ENCODE measurements at regions not wholly inside any gene's neighbourhood (a gene's known extent, or its start where the extent isn't known, plus 50 kb on each side); places are given as distances from the start of the nearest gene placed in this dataset.
"Not testable (repeated sequence)": the region's sequence is repeated elsewhere in the genome, so short reads cannot be mapped to it uniquely, and the experiment has no call there.

GRCh38 chr14:105979446-105979845, 453.1 kb downstream of the TMEM121 start:
- Mint-ChIP-seq H3K4me3 (ENCODE audit: unreplicated experiment) (no peak overlapping the region), H3K4me1 (ENCODE audit: low read depth, unreplicated experiment) (no peaks in the 10 kb centered on the region), H3K36me3 (ENCODE audit: low read depth, unreplicated experiment) (no peaks in the 10 kb centered on the region), H3K9me3 (ENCODE audit: unreplicated experiment) (peaks cover 25% of the 10 kb centered on the region), H3K27ac (ENCODE audit: unreplicated experiment) (no peak overlapping the region), H3K27me3 (ENCODE audit: low read depth, unreplicated experiment) (no peaks in the 10 kb centered on the region)
- Histone ChIP-seq H3K4me2 (ENCODE audit: low read length) (no peak overlapping the region), H3K9ac (ENCODE audit: low read length) (no peak overlapping the region), H3K79me2 (ENCODE audit: insufficient read depth, low read length) (no peaks in the 10 kb centered on the region), H3K36me3 (ENCODE audit: insufficient read depth, low read length) (no peaks in the 10 kb centered on the region), H4K20me1 (ENCODE audit: insufficient read depth, low read length) (no peaks in the 10 kb centered on the region), H3K4me3 (ENCODE audit: insufficient read depth, low read depth, low read length) (no peak overlapping the region), H2AFZ (ENCODE audit: low read depth, low read length) (no peak overlapping the region), H3K27me3 (ENCODE audit: insufficient read depth, low read length) (no peaks in the 10 kb centered on the region), H3K9me3 (ENCODE audit: insufficient read depth, low read depth, low read length) (peaks cover 1% of the 10 kb centered on the region), H3K27ac (ENCODE audit: low read depth, low read length) (no peak overlapping the region), H3K4me1 (ENCODE audit: insufficient read depth, low read length) (no peaks in the 10 kb centered on the region)
- DNase-seq (ENCODE audit: low read depth) = no peak
- no peak for TF ChIP-seq EZH2 (IDR thresholded peaks at IDR 0.05; ENCODE audit: insufficient read depth, low read length)
- TF ChIP-seq CTCF (IDR thresholded peaks at IDR 0.05; ENCODE audit: insufficient read depth, low read depth, low read length) = no peak
- no peak for FAIRE-seq

GRCh38 chr14:105980224-105980623, 453.8 kb downstream of the TMEM121 start:
- Mint-ChIP-seq H3K27ac (ENCODE audit: unreplicated experiment) (no peak overlapping the region), H3K4me1 (ENCODE audit: low read depth, unreplicated experiment) (no peaks in the 10 kb centered on the region), H3K27me3 (ENCODE audit: low read depth, unreplicated experiment) (no peaks in the 10 kb centered on the region), H3K36me3 (ENCODE audit: low read depth, unreplicated experiment) (no peaks in the 10 kb centered on the region), H3K4me3 (ENCODE audit: unreplicated experiment) (no peak overlapping the region), H3K9me3 (ENCODE audit: unreplicated experiment) (peaks cover 23% of the 10 kb centered on the region)
- Histone ChIP-seq H3K9ac (ENCODE audit: low read length) (no peak overlapping the region), H3K27me3 (ENCODE audit: insufficient read depth, low read length) (no peaks in the 10 kb centered on the region), H3K27ac (ENCODE audit: low read depth, low read length) (no peak overlapping the region), H3K4me1 (ENCODE audit: insufficient read depth, low read length) (no peaks in the 10 kb centered on the region), H3K4me3 (ENCODE audit: insufficient read depth, low read depth, low read length) (no peak overlapping the region), H3K79me2 (ENCODE audit: insufficient read depth, low read length) (no peaks in the 10 kb centered on the region), H3K4me2 (ENCODE audit: low read length) (no peak overlapping the region), H3K36me3 (ENCODE audit: insufficient read depth, low read length) (no peaks in the 10 kb centered on the region), H3K9me3 (ENCODE audit: insufficient read depth, low read depth, low read length) (no peaks in the 10 kb centered on the region), H4K20me1 (ENCODE audit: insufficient read depth, low read length) (no peaks in the 10 kb centered on the region), H2AFZ (ENCODE audit: low read depth, low read length) (no peak overlapping the region)
- FAIRE-seq = no peak
- TF ChIP-seq EZH2 (IDR thresholded peaks at IDR 0.05; ENCODE audit: insufficient read depth, low read length) (no peak), CTCF (IDR thresholded peaks at IDR 0.05; ENCODE audit: insufficient read depth, low read depth, low read length) (no peak)
- DNase-seq (ENCODE audit: low read depth) = no peak

- not testable (repeated sequence) for H3K4me2 ChIP-seq (ENCODE audit: low read length); FAIRE-seq; H3K4me1 ChIP-seq (ENCODE audit: insufficient read depth, low read length); H3K27me3 ChIP-seq (ENCODE audit: insufficient read depth, low read length); H3K79me2 ChIP-seq (ENCODE audit: insufficient read depth, low read length); DNase-seq (ENCODE audit: low read depth); H3K27me3 Mint-ChIP-seq (ENCODE audit: low read depth, unreplicated experiment); H3K4me1 Mint-ChIP-seq (ENCODE audit: low read depth, unreplicated experiment); H3K9ac ChIP-seq (ENCODE audit: low read length); H3K36me3 ChIP-seq (ENCODE audit: insufficient read depth, low read length); H3K36me3 Mint-ChIP-seq (ENCODE audit: low read depth, unreplicated experiment); H2AFZ ChIP-seq (ENCODE audit: low read depth, low read length); H3K27ac Mint-ChIP-seq (ENCODE audit: unreplicated experiment); H3K4me3 Mint-ChIP-seq (ENCODE audit: unreplicated experiment); H4K20me1 ChIP-seq (ENCODE audit: insufficient read depth, low read length); H3K9me3 ChIP-seq (ENCODE audit: insufficient read depth, low read depth, low read length); H3K4me3 ChIP-seq (ENCODE audit: insufficient read depth, low read depth, low read length); H3K27ac ChIP-seq (ENCODE audit: low read depth, low read length)
- peaks cover 21% of the 10 kb centered on the region for H3K9me3 Mint-ChIP-seq (ENCODE audit: unreplicated experiment)
Observed at GRCh38 chr14:105981517-105982302, 455.3 kb downstream of the TMEM121 start.
